ENCODE measurements at regions not wholly inside any gene's neighbourhood (a gene's known extent, or its start where the extent isn't known, plus 50 kb on each side); places are given as distances from the start of the nearest gene placed in this dataset.

GRCh38 chr1:213435715-213436114, 384.7 kb downstream of the RPS6KC1 start:
- no peak overlapping the region for H2AFZ ChIP-seq (replicated peaks; ENCODE audit: low read length, poor library complexity)
- H3K27ac ChIP-seq (ENCODE audit: insufficient read depth, low read length) = no peak overlapping the region
- H3K4me3 ChIP-seq (ENCODE audit: insufficient read depth, low read depth, low read length) = no peak overlapping the region
- no peak overlapping the region for H3K56ac ChIP-seq (ENCODE audit: extremely low read depth, insufficient read depth, low read length)
- H4K8ac ChIP-seq (ENCODE audit: low read depth in 2 of 2, low read length in 2 of 2) = no peak overlapping the region
- no peaks in the 10 kb centered on the region for H3K4me1 ChIP-seq (ENCODE audit: control insufficient read depth, insufficient read depth, low read length)
- H2AK5ac ChIP-seq (ENCODE audit: low read depth, low read length) = no peak overlapping the region
- H3K36me3 ChIP-seq (ENCODE audit: control insufficient read depth, insufficient read depth, low read length) = no peaks in the 10 kb centered on the region
- no peak overlapping the region for H3K23ac ChIP-seq (ENCODE audit: low read depth, low read length)
- H2BK20ac ChIP-seq (ENCODE audit: low read depth, low read length) = no peak overlapping the region
- H4K5ac ChIP-seq (ENCODE audit: low read depth, low read length) = no peak overlapping the region
- no peak overlapping the region for H3K4ac ChIP-seq (ENCODE audit: low read depth, low read length)
- H3K79me1 ChIP-seq (ENCODE audit: low read depth in 1 of 2, low read length in 2 of 2) = no peaks in the 10 kb centered on the region
- no peak overlapping the region for H2BK120ac ChIP-seq (ENCODE audit: low read depth, low read length)
- ChIA-PET CTCF (no interaction called here), POLR2A (ENCODE audit: unreplicated experiment) (interaction anchor here (0.6 kb wide), 1 partner anchor 464 kb away, joined by 3 read pairs; no protein-coding TSS in a partner anchor)
- ATAC-seq (ENCODE audit: low read depth) (no peak), DNase-seq (no peak)
- no peak overlapping the region for H3K14ac ChIP-seq (replicated peaks; ENCODE audit: low read depth, low read length)
- WGBS, 2 experiments (ENCODE audit: extremely low coverage in 2 of 2, insufficient read length in 1 of 2) = no CpG with 5 or more reads among the region's 1 CpG
- no peaks in the 10 kb centered on the region for H3K9me3 ChIP-seq (ENCODE audit: control insufficient read depth, insufficient read depth, low read length)
- no peak overlapping the region for H3K18ac ChIP-seq (ENCODE audit: low read depth, low read length)
- no peak overlapping the region for H2AK9ac ChIP-seq (replicated peaks; ENCODE audit: low read depth, low read length, poor library complexity)
- no peak for TF ChIP-seq ELK1 (IDR thresholded peaks at IDR 0.05; ENCODE audit: borderline replicate concordance, low read depth, low read length)
- TF ChIP-seq CEBPB (IDR thresholded peaks at IDR 0.05; ENCODE audit: low read depth, low read length) = no peak
- TF ChIP-seq USF2 (IDR thresholded peaks at IDR 0.05; ENCODE audit: low read depth, low read length) = no peak
- TF ChIP-seq RCOR1 (IDR thresholded peaks at IDR 0.05; ENCODE audit: insufficient replicate concordance, low read length) = no peak
- no peak for TF ChIP-seq MAFK (IDR thresholded peaks at IDR 0.05; ENCODE audit: low read depth, low read length)
- no peak for TF ChIP-seq NFE2L2 (IDR thresholded peaks at IDR 0.05; ENCODE audit: low read depth, low read length)
- TF ChIP-seq CTCF (conservative IDR thresholded peaks at IDR 0.05; ENCODE audit: low read depth, low read length) = no peak
- TF ChIP-seq FOS (IDR thresholded peaks at IDR 0.05; ENCODE audit: low read depth, low read length) = no peak
- TF ChIP-seq BHLHE40 (IDR thresholded peaks at IDR 0.05; ENCODE audit: low read depth, low read length) = no peak
- no peak for TF ChIP-seq SMC3 (IDR thresholded peaks at IDR 0.05; ENCODE audit: low read depth, low read length)
- in situ Hi-C loops (cut with MboI; ENCODE audit: low sequenced_read_pairs) (no loop called here), intact Hi-C loops (cut with micrococcal nuclease) (no loop called here), dilution Hi-C loops (cut with HindIII; ENCODE audit: low sequenced_read_pairs, unreplicated experiment) (no loop called here)
- no peak overlapping the region for H4K91ac ChIP-seq (ENCODE audit: insufficient read depth, low read depth, low read length)
- H3K9me1 ChIP-seq (ENCODE audit: insufficient read depth, low read length) = no peaks in the 10 kb centered on the region
- no peak overlapping the region for H2BK5ac ChIP-seq (ENCODE audit: low read depth, low read length, poor library complexity, severe bottlenecking)
- no TSS peak for BruUV-seq (replicated peaks)
- H2BK15ac ChIP-seq (ENCODE audit: low read depth, low read length) = no peak overlapping the region
- no peaks in the 10 kb centered on the region for H3K27me3 ChIP-seq (ENCODE audit: control insufficient read depth, insufficient read depth, low read length)
- H3K9ac ChIP-seq (ENCODE audit: low read depth, low read length) = no peak overlapping the region
- H3K4me2 ChIP-seq (ENCODE audit: low read depth, low read length) = no peak overlapping the region
- no peaks in the 10 kb centered on the region for H4K20me1 ChIP-seq (ENCODE audit: insufficient read depth, low read length)

Data from IMR-90 (cell line).